ENCODE measurements at regions not wholly inside any gene's neighbourhood (a gene's known extent, or its start where the extent isn't known, plus 50 kb on each side); places are given as distances from the start of the nearest gene placed in this dataset.

DNA sequence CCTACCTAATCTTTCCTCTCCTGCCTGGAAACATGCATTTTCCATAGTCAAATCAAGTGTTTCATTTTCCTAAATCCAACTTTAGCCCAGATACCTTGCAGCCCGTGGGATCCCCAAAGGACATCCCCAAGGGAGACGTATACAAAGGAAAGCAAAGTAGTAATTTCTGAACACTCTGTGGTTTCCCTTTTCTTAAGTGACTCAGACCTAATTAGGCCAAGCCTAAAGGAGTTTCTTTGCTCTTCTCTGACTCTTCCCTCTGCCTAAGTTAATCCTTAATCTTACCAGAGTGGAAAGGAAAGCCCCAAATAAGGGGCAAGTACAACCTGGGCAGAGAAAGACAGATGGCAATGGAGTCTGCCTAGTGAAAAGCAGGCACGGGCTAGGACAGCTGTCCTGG is 250.3 kb downstream of the SPTSSA start:
- no peak overlapping the region for H3K4me3 ChIP-seq
- peaks cover 3% of the 10 kb centered on the region for H3K9me3 Mint-ChIP-seq
- H3K79me2 ChIP-seq (ENCODE audit: low read depth) = no peaks in the 10 kb centered on the region
- no peaks in the 10 kb centered on the region for H3K36me3 ChIP-seq
- no peak for DNase-seq (ENCODE audit: low spot score)
- H3K27me3 ChIP-seq = no peaks in the 10 kb centered on the region
- H3K4me2 ChIP-seq = no peak overlapping the region
- no peak overlapping the region for H3K27ac Mint-ChIP-seq
- no peaks in the 10 kb centered on the region for H4K20me1 ChIP-seq (ENCODE audit: low read depth)
- no peaks in the 10 kb centered on the region for H3K36me3 Mint-ChIP-seq
- no peaks in the 10 kb centered on the region for H3K4me1 ChIP-seq
- H3K27me3 Mint-ChIP-seq (ENCODE audit: insufficient read depth, low read depth) = no peaks in the 10 kb centered on the region
- H3K9ac ChIP-seq = no peak overlapping the region
- TF ChIP-seq EZH2phosphoT487 (IDR thresholded peaks at IDR 0.05) (no peak), EZH2 (IDR thresholded peaks at IDR 0.05) (no peak)
- TF ChIP-seq, protein P1, sequence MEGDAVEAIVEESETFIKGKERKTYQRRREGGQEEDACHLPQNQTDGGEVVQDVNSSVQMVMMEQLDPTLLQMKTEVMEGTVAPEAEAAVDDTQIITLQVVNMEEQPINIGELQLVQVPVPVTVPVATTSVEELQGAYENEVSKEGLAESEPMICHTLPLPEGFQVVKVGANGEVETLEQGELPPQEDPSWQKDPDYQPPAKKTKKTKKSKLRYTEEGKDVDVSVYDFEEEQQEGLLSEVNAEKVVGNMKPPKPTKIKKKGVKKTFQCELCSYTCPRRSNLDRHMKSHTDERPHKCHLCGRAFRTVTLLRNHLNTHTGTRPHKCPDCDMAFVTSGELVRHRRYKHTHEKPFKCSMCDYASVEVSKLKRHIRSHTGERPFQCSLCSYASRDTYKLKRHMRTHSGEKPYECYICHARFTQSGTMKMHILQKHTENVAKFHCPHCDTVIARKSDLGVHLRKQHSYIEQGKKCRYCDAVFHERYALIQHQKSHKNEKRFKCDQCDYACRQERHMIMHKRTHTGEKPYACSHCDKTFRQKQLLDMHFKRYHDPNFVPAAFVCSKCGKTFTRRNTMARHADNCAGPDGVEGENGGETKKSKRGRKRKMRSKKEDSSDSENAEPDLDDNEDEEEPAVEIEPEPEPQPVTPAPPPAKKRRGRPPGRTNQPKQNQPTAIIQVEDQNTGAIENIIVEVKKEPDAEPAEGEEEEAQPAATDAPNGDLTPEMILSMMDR (IDR thresholded peaks at IDR 0.05) = no peak
- no peak overlapping the region for H2AFZ ChIP-seq (replicated peaks)
- no peak overlapping the region for H3K4me3 Mint-ChIP-seq
- H3K27ac ChIP-seq = no peak overlapping the region
- no peaks in the 10 kb centered on the region for H3F3A ChIP-seq (ENCODE audit: low read depth)
- H3K4me1 Mint-ChIP-seq = no peaks in the 10 kb centered on the region
- H3K9me3 ChIP-seq (ENCODE audit: low read depth) = no peaks in the 10 kb centered on the region

DNA sequence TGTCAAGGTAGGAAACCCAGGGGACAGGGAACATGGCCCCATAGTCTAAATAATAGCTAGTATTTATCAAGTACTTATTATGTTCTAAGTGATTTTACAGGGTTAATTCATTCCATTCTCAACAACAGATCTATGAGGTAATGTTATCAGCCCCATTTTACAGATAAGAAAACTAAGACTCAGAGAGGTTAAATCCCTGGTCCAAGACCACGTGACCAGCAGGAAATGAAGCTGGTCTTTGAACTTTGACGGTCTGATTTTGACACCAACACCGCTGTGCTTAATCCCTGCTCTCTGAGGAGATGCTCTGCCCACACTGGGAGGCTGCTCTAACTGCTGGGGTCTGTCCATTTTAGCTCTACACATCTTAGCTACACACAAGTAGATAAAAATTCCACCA is 253.5 kb downstream of the SPTSSA start:
- H3K9me3 Mint-ChIP-seq = no peaks in the 10 kb centered on the region
- H3K36me3 Mint-ChIP-seq = no peaks in the 10 kb centered on the region
- Histone ChIP-seq H3K4me3 (no peak overlapping the region), H3K4me2 (no peak overlapping the region), H3K9ac (no peak overlapping the region), H3K79me2 (ENCODE audit: low read depth) (no peaks in the 10 kb centered on the region), H3K27ac (no peak overlapping the region), H3K27me3 (no peaks in the 10 kb centered on the region), H2AFZ (replicated peaks) (no peak overlapping the region), H3K36me3 (no peaks in the 10 kb centered on the region), H4K20me1 (ENCODE audit: low read depth) (no peaks in the 10 kb centered on the region), H3K9me3 (ENCODE audit: low read depth) (no peaks in the 10 kb centered on the region), H3K4me1 (no peaks in the 10 kb centered on the region), H3F3A (ENCODE audit: low read depth) (no peaks in the 10 kb centered on the region)
- TF ChIP-seq, protein P1 (IDR thresholded peaks at IDR 0.05) = no peak
- TF ChIP-seq EZH2 (IDR thresholded peaks at IDR 0.05) (no peak), EZH2phosphoT487 (IDR thresholded peaks at IDR 0.05) (no peak)
- no peak overlapping the region for H3K4me3 Mint-ChIP-seq
- no peak for DNase-seq (ENCODE audit: low spot score)
- peaks cover 2% of the 10 kb centered on the region for H3K27me3 Mint-ChIP-seq (ENCODE audit: insufficient read depth, low read depth)
- H3K4me1 Mint-ChIP-seq = no peaks in the 10 kb centered on the region
- no peak overlapping the region for H3K27ac Mint-ChIP-seq

DNA sequence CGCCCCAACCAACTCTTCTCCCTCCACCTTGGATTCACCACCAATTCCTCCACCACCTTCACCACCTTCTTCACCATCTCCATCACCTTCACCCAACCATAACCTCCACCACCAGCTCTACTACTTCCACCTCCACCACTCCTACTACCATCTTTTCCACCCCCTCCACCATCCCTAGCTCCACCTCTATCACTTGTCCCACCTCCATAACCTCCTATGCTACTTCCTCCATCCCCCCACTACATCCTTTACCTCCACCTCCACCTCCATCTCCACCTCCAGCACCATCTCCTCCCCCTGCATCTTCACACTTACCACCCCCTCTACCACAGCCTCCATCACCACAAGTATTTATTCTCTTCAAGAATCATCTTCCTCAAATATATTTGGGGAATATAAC is 254.9 kb upstream of the EGLN3 start:
- no peak overlapping the region for H3K27ac Mint-ChIP-seq
- H3K4me1 ChIP-seq = no peaks in the 10 kb centered on the region

More for the DNA sequence above, 254.9 kb upstream of the EGLN3 start:
- H4K20me1 ChIP-seq (ENCODE audit: low read depth) = no peaks in the 10 kb centered on the region
- H3K9me3 ChIP-seq (ENCODE audit: low read depth) = no peaks in the 10 kb centered on the region
- H3K9ac ChIP-seq = no peak overlapping the region
- H3K79me2 ChIP-seq (ENCODE audit: low read depth) = no peaks in the 10 kb centered on the region
- TF ChIP-seq EZH2 (IDR thresholded peaks at IDR 0.05) = no peak
- TF ChIP-seq, protein P1 (IDR thresholded peaks at IDR 0.05) = no peak
- no peak for TF ChIP-seq EZH2phosphoT487 (IDR thresholded peaks at IDR 0.05)
- no peak overlapping the region for H3K27ac ChIP-seq
- no peak overlapping the region for H3K4me3 ChIP-seq
- peaks cover 2% of the 10 kb centered on the region for H3K27me3 Mint-ChIP-seq (ENCODE audit: insufficient read depth, low read depth)
- H2AFZ ChIP-seq (replicated peaks) = no peak overlapping the region
- H3K36me3 Mint-ChIP-seq = no peaks in the 10 kb centered on the region
- H3F3A ChIP-seq (ENCODE audit: low read depth) = no peaks in the 10 kb centered on the region
- H3K4me3 Mint-ChIP-seq = no peak overlapping the region
- no peaks in the 10 kb centered on the region for H3K36me3 ChIP-seq
- H3K9me3 Mint-ChIP-seq = no peaks in the 10 kb centered on the region
- H3K4me2 ChIP-seq = no peak overlapping the region
- no peak for DNase-seq (ENCODE audit: low spot score)
- H3K27me3 ChIP-seq = no peaks in the 10 kb centered on the region
- peaks cover under 1% of the 10 kb centered on the region for H3K4me1 Mint-ChIP-seq
